ENCODE measurements at regions not wholly inside any gene's neighbourhood (a gene's known extent, or its start where the extent isn't known, plus 50 kb on each side); places are given as distances from the start of the nearest gene placed in this dataset.
"Not testable (repeated sequence)": the region's sequence is repeated elsewhere in the genome, so short reads cannot be mapped to it uniquely, and the experiment has no call there.

DNA sequence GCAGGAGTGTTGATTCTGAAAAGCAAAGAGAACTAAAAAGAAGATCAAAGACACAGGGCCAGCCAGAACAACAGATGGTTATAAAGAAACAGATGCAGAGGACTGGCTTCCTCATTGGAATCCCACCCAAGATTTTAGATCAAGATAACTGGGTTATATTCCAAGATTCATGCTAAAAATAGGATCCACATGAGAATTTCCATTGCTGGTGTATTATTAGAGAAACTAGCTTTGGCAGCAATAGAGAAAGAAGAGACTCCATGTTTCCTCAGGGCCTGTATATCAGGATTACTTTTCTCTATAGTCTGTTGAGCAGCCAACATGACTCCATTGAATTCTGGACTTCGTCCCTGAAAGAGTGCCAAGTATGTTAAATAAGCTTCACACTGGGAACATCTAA is 367.3 kb downstream of the TUSC1 start:
- no peak overlapping the region for H3K4me3 ChIP-seq (ENCODE audit: low read length in 2 of 2)
- H3K9me3 ChIP-seq (ENCODE audit: control insufficient read depth in 2 of 2, low read length in 2 of 2): peaks cover 0 to 1% of the 10 kb centered on the region in 2 donors
- H3K9ac ChIP-seq (ENCODE audit: low read depth in 1 of 2, low read length in 2 of 2): no peak overlapping the region

GRCh38 chr9:25308549-25308948 is 369.7 kb downstream of the TUSC1 start:
- Histone ChIP-seq H3K36me3 (ENCODE audit: control insufficient read depth in 2 of 2, insufficient read depth in 2 of 2, low read length in 2 of 2) (no peaks in the 10 kb centered on the region), H3K27ac (ENCODE audit: low read depth in 2 of 2, low read length in 2 of 2) (no peak overlapping the region), H3K4me1 (ENCODE audit: control insufficient read depth in 2 of 2, insufficient read depth in 2 of 2, low read length in 2 of 2) (peaks cover 0 to 2% of the 10 kb centered on the region in 2 donors), H3K9ac (ENCODE audit: low read depth in 1 of 2, low read length in 2 of 2) (no peak overlapping the region), H3K27me3 (ENCODE audit: control insufficient read depth in 2 of 2, insufficient read depth in 2 of 2, low read length in 2 of 2) (no peaks in the 10 kb centered on the region), H3K4me3 (ENCODE audit: low read length in 2 of 2) (no peak overlapping the region), H3K9me3 (ENCODE audit: control insufficient read depth in 2 of 2, low read length in 2 of 2) (peaks cover 0 to 1% of the 10 kb centered on the region in 2 donors)

More for the DNA sequence above, 367.3 kb downstream of the TUSC1 start:
- no peaks in the 10 kb centered on the region for H3K36me3 ChIP-seq (ENCODE audit: control insufficient read depth in 2 of 2, insufficient read depth in 2 of 2, low read length in 2 of 2)
- peaks cover 0 to 2% of the 10 kb centered on the region in 2 donors for H3K4me1 ChIP-seq (ENCODE audit: control insufficient read depth in 2 of 2, insufficient read depth in 2 of 2, low read length in 2 of 2)
- H3K27ac ChIP-seq (ENCODE audit: low read depth in 2 of 2, low read length in 2 of 2): no peak overlapping the region
- no peaks in the 10 kb centered on the region for H3K27me3 ChIP-seq (ENCODE audit: control insufficient read depth in 2 of 2, insufficient read depth in 2 of 2, low read length in 2 of 2)

DNA sequence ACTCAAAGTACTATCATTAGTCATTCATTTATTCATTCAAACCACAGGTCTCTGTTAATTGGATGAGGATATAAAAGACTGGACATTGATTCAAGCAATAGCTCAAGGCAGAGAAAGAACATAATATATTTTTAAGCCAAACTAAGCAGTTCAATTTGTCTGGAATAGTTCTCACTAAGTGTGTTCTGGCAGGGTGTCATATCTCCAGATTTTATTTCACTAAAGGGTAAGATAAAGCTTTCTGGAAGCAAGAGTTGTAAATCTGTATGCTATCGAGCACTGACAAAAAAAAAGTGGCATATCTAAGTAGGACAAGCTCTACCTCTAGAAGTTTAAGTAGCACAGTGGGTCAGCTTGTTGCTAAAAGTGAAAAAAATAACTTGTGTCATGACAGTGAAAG is 375.6 kb downstream of the TUSC1 start:
- no peaks in the 10 kb centered on the region for H3K36me3 ChIP-seq (ENCODE audit: control insufficient read depth in 2 of 2, insufficient read depth in 2 of 2, low read length in 2 of 2)
- H3K9ac ChIP-seq (ENCODE audit: low read depth in 1 of 2, low read length in 2 of 2): no peak overlapping the region
- no peaks in the 10 kb centered on the region for H3K4me1 ChIP-seq (ENCODE audit: control insufficient read depth in 2 of 2, insufficient read depth in 2 of 2, low read length in 2 of 2)
- no peaks in the 10 kb centered on the region for H3K9me3 ChIP-seq (ENCODE audit: control insufficient read depth in 2 of 2, low read length in 2 of 2)
- no peak overlapping the region for H3K27ac ChIP-seq (ENCODE audit: low read depth in 2 of 2, low read length in 2 of 2)
- no peaks in the 10 kb centered on the region for H3K27me3 ChIP-seq (ENCODE audit: control insufficient read depth in 2 of 2, insufficient read depth in 2 of 2, low read length in 2 of 2)
- no peak overlapping the region for H3K4me3 ChIP-seq (ENCODE audit: low read length in 2 of 2)

DNA sequence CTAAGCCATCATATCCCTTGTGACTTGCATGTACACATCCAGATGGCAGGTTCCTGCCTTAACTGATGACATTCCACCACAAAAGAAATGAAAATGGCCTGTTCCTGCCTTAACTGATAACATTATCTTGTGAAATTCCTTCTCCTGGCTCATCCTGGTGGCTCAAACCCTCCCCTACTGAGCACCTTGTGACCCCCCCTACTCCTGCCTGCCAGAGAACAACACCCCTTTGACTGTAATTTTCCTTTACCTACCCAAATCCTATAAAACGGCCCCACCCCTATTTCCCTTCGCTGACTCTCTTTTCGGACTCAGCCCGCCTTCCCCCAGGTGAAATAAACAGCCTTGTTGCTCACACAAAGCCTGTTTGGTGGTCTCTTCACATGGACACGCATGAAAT is 390.0 kb downstream of the TUSC1 start:
- not testable (repeated sequence) for H3K9ac ChIP-seq (ENCODE audit: low read depth in 1 of 2, low read length in 2 of 2); H3K27ac ChIP-seq (ENCODE audit: low read depth in 2 of 2, low read length in 2 of 2); H3K27me3 ChIP-seq (ENCODE audit: control insufficient read depth in 2 of 2, insufficient read depth in 2 of 2, low read length in 2 of 2); H3K4me1 ChIP-seq (ENCODE audit: control insufficient read depth in 2 of 2, insufficient read depth in 2 of 2, low read length in 2 of 2); H3K4me3 ChIP-seq (ENCODE audit: low read length in 2 of 2); H3K9me3 ChIP-seq (ENCODE audit: control insufficient read depth in 2 of 2, low read length in 2 of 2); H3K36me3 ChIP-seq (ENCODE audit: control insufficient read depth in 2 of 2, insufficient read depth in 2 of 2, low read length in 2 of 2)

DNA sequence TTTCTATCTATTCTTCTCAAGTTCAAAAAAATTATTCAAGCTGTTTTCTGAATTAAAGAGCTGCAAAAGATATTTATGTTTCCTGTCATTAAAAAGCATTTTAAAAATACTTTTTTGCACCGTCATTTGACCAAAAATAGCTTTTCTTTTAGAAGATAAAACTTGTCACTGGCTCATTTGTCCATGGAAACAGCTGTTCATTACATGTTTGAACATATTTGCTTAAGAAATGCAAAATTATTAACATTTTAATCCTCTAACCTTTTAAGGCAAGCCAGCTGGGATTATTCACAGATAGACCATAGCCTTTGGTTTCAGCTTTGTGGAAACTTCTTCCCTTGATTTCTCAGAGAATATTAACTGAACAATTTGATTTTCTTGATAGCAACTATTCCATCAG is 393.9 kb downstream of the TUSC1 start:
- Histone ChIP-seq H3K36me3 (ENCODE audit: control insufficient read depth in 2 of 2, insufficient read depth in 2 of 2, low read length in 2 of 2) (no peaks in the 10 kb centered on the region), H3K9me3 (ENCODE audit: control insufficient read depth in 2 of 2, low read length in 2 of 2) (no peaks in the 10 kb centered on the region), H3K27ac (ENCODE audit: low read depth in 2 of 2, low read length in 2 of 2) (no peak overlapping the region)

DNA sequence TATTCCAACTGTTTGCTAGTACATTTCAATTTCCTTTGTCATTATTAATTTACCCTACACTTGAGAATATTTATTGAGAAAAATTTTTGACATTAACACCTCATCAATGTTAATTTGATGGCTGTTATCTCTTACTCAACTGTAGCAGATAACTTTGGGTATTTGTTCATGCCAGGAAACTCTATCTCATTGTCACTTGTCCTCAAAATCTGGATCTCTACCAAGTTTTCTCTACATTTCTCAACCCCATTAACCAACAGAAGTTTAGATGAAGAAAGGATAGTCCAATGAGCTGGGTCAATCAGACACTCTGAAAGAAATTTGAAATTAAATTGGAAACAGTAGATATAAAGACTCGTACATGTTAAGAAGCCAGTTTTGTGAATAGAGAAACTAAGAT is 395.3 kb downstream of the TUSC1 start:
- no peaks in the 10 kb centered on the region for H3K36me3 ChIP-seq (ENCODE audit: control insufficient read depth in 2 of 2, insufficient read depth in 2 of 2, low read length in 2 of 2)
- no peak overlapping the region for H3K9ac ChIP-seq (ENCODE audit: low read depth in 1 of 2, low read length in 2 of 2)
- no peaks in the 10 kb centered on the region for H3K27me3 ChIP-seq (ENCODE audit: control insufficient read depth in 2 of 2, insufficient read depth in 2 of 2, low read length in 2 of 2)
- no peaks in the 10 kb centered on the region for H3K9me3 ChIP-seq (ENCODE audit: control insufficient read depth in 2 of 2, low read length in 2 of 2)
- no peak overlapping the region for H3K4me3 ChIP-seq (ENCODE audit: low read length in 2 of 2)
- no peak overlapping the region for H3K27ac ChIP-seq (ENCODE audit: low read depth in 2 of 2, low read length in 2 of 2)
- H3K4me1 ChIP-seq (ENCODE audit: control insufficient read depth in 2 of 2, insufficient read depth in 2 of 2, low read length in 2 of 2): no peaks in the 10 kb centered on the region

More for the DNA sequence above, 393.9 kb downstream of the TUSC1 start:
- no peaks in the 10 kb centered on the region for H3K4me1 ChIP-seq (ENCODE audit: control insufficient read depth in 2 of 2, insufficient read depth in 2 of 2, low read length in 2 of 2)
- H3K4me3 ChIP-seq (ENCODE audit: low read length in 2 of 2): no peak overlapping the region
- no peak overlapping the region for H3K9ac ChIP-seq (ENCODE audit: low read depth in 1 of 2, low read length in 2 of 2)
- no peaks in the 10 kb centered on the region for H3K27me3 ChIP-seq (ENCODE audit: control insufficient read depth in 2 of 2, insufficient read depth in 2 of 2, low read length in 2 of 2)

- Histone ChIP-seq H3K27me3 (ENCODE audit: control insufficient read depth in 2 of 2, insufficient read depth in 2 of 2, low read length in 2 of 2) (no peaks in the 10 kb centered on the region), H3K9me3 (ENCODE audit: control insufficient read depth in 2 of 2, low read length in 2 of 2) (no peaks in the 10 kb centered on the region)
These were observed 416.8 kb downstream of the TUSC1 start for GRCh38 chr9:25261445-25261844.

DNA sequence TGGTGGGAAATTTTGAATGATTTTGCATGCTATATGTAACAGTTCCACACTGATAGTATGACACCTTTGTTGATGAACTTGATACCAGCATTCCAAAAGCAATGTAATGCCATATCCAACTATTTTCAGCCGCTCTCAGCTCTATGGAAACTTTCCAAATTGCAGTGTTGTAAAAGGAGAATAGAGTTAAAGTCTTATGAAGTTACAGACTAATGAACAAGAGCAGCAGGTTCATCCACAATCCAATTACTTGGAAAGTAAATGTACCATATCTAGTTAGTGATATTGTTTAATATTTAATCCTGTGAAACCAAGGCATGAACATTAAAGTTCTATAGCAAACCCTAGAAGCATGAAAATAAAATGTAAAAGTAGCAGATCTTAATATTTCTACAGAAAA is 418.2 kb downstream of the TUSC1 start:
- Histone ChIP-seq H3K4me1 (ENCODE audit: control insufficient read depth in 2 of 2, insufficient read depth in 2 of 2, low read length in 2 of 2) (no peaks in the 10 kb centered on the region), H3K9ac (ENCODE audit: low read depth in 1 of 2, low read length in 2 of 2) (no peak overlapping the region), H3K9me3 (ENCODE audit: control insufficient read depth in 2 of 2, low read length in 2 of 2) (no peaks in the 10 kb centered on the region), H3K27me3 (ENCODE audit: control insufficient read depth in 2 of 2, insufficient read depth in 2 of 2, low read length in 2 of 2) (no peaks in the 10 kb centered on the region), H3K36me3 (ENCODE audit: control insufficient read depth in 2 of 2, insufficient read depth in 2 of 2, low read length in 2 of 2) (no peaks in the 10 kb centered on the region), H3K4me3 (ENCODE audit: low read length in 2 of 2) (no peak overlapping the region), H3K27ac (ENCODE audit: low read depth in 2 of 2, low read length in 2 of 2) (no peak overlapping the region)

More at GRCh38 chr9:25261445-25261844, 416.8 kb downstream of the TUSC1 start:
- H3K36me3 ChIP-seq (ENCODE audit: control insufficient read depth in 2 of 2, insufficient read depth in 2 of 2, low read length in 2 of 2): no peaks in the 10 kb centered on the region
- H3K4me1 ChIP-seq (ENCODE audit: control insufficient read depth in 2 of 2, insufficient read depth in 2 of 2, low read length in 2 of 2): no peaks in the 10 kb centered on the region
- H3K4me3 ChIP-seq (ENCODE audit: low read length in 2 of 2): no peak overlapping the region
- H3K9ac ChIP-seq (ENCODE audit: low read depth in 1 of 2, low read length in 2 of 2): no peak overlapping the region
- H3K27ac ChIP-seq (ENCODE audit: low read depth in 2 of 2, low read length in 2 of 2): no peak overlapping the region

DNA sequence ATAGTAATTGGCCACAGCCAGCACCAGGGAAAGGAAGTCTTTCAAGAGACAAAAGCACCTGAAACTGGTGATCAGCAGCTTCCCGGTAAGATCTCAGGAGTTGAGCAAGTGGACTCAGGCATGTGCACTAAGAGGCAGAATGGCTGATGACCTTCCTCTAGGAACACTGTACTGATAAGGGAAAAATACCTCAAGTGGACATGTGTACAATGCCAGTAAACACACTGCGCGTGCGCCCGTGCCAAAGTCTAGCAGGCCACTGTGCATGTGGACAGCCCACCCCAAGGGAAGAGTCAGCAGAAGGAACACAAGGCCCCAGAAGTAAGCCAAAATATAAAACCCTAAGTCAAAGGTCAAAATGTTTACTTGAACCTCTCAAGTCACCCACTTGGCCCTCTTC is 423.0 kb downstream of the TUSC1 start:
- no peaks in the 10 kb centered on the region for H3K36me3 ChIP-seq (ENCODE audit: control insufficient read depth in 2 of 2, insufficient read depth in 2 of 2, low read length in 2 of 2)
- no peaks in the 10 kb centered on the region for H3K4me1 ChIP-seq (ENCODE audit: control insufficient read depth in 2 of 2, insufficient read depth in 2 of 2, low read length in 2 of 2)
- H3K4me3 ChIP-seq (ENCODE audit: low read length in 2 of 2): no peak overlapping the region
- no peak overlapping the region for H3K27ac ChIP-seq (ENCODE audit: low read depth in 2 of 2, low read length in 2 of 2)
- no peaks in the 10 kb centered on the region for H3K9me3 ChIP-seq (ENCODE audit: control insufficient read depth in 2 of 2, low read length in 2 of 2)
- no peak overlapping the region for H3K9ac ChIP-seq (ENCODE audit: low read depth in 1 of 2, low read length in 2 of 2)
- no peaks in the 10 kb centered on the region for H3K27me3 ChIP-seq (ENCODE audit: control insufficient read depth in 2 of 2, insufficient read depth in 2 of 2, low read length in 2 of 2)

GRCh38 chr9:25254051-25254450 is 424.2 kb downstream of the TUSC1 start:
- Histone ChIP-seq H3K9me3 (ENCODE audit: control insufficient read depth in 2 of 2, low read length in 2 of 2) (no peaks in the 10 kb centered on the region), H3K36me3 (ENCODE audit: control insufficient read depth in 2 of 2, insufficient read depth in 2 of 2, low read length in 2 of 2) (no peaks in the 10 kb centered on the region), H3K27me3 (ENCODE audit: control insufficient read depth in 2 of 2, insufficient read depth in 2 of 2, low read length in 2 of 2) (no peaks in the 10 kb centered on the region), H3K27ac (ENCODE audit: low read depth in 2 of 2, low read length in 2 of 2) (no peak overlapping the region), H3K9ac (ENCODE audit: low read depth in 1 of 2, low read length in 2 of 2) (no peak overlapping the region), H3K4me1 (ENCODE audit: control insufficient read depth in 2 of 2, insufficient read depth in 2 of 2, low read length in 2 of 2) (no peaks in the 10 kb centered on the region), H3K4me3 (ENCODE audit: low read length in 2 of 2) (no peak overlapping the region)

DNA sequence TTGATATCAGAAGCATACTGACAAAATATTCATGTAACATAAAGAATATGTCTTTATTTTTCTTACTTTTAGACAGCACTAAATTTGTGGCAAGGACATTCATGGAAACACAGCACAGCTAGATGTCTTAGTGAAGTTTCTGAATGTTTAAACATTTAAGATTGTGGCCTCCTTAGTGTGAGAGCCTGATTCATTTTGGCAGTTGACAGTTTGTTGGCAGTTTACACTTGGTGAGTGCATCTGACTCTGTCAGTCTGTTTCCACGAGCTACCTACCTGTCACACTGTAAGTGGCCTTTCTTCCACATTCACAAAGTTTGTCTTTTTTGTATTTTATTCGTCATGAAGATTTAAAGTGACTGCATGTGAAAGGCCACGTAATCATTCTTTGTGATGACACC is 436.8 kb downstream of the TUSC1 start:
- Histone ChIP-seq H3K27me3 (ENCODE audit: control insufficient read depth in 2 of 2, insufficient read depth in 2 of 2, low read length in 2 of 2) (no peaks in the 10 kb centered on the region), H3K4me1 (ENCODE audit: control insufficient read depth in 2 of 2, insufficient read depth in 2 of 2, low read length in 2 of 2) (no peaks in the 10 kb centered on the region), H3K27ac (ENCODE audit: low read depth in 2 of 2, low read length in 2 of 2) (no peak overlapping the region), H3K4me3 (ENCODE audit: low read length in 2 of 2) (no peak overlapping the region), H3K36me3 (ENCODE audit: control insufficient read depth in 2 of 2, insufficient read depth in 2 of 2, low read length in 2 of 2) (no peaks in the 10 kb centered on the region), H3K9ac (ENCODE audit: low read depth in 1 of 2, low read length in 2 of 2) (no peak overlapping the region), H3K9me3 (ENCODE audit: control insufficient read depth in 2 of 2, low read length in 2 of 2) (no peaks in the 10 kb centered on the region)

Measured in mucosa of rectum (tissue), 2 donors.